ENCODE measurements at regions not wholly inside any gene's neighbourhood (a gene's known extent, or its start where the extent isn't known, plus 50 kb on each side); places are given as distances from the start of the nearest gene placed in this dataset.

GRCh38 chr1:204741440-204741839 lies 55.9 kb upstream of the LRRN2 start:
- no peak for TF ChIP-seq RNF2 (conservative IDR thresholded peaks at IDR 0.05; ENCODE audit: low read depth)
- no peak for TF ChIP-seq STAT5B (CRISPR knock-in tag; IDR thresholded peaks at IDR 0.05)
- no peak for TF ChIP-seq MAZ (IDR thresholded peaks at IDR 0.05; ENCODE audit: borderline replicate concordance, low read depth, low read length)
- no peak for TF ChIP-seq MAZ (CRISPR knock-in tag; IDR thresholded peaks at IDR 0.05; ENCODE audit: low read depth)
- no peak for TF ChIP-seq GABPA (IDR thresholded peaks at IDR 0.05; ENCODE audit: low read depth, low read length)
- TF ChIP-seq GABPA (CRISPR knock-in tag; IDR thresholded peaks at IDR 0.05; ENCODE audit: low read depth) = no peak
- no peak for TF ChIP-seq MAX (IDR thresholded peaks at IDR 0.05)
- TF ChIP-seq, protein P1, sequence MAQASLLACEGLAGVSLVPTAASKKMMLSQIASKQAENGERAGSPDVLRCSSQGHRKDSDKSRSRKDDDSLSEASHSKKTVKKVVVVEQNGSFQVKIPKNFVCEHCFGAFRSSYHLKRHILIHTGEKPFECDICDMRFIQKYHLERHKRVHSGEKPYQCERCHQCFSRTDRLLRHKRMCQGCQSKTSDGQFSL (CRISPR knock-in tag; IDR thresholded peaks at IDR 0.05) = no peak
